SK-N-SH (cell line): ENCODE measurements at regions not wholly inside any gene's neighbourhood (a gene's known extent, or its start where the extent isn't known, plus 50 kb on each side); places are given as distances from the start of the nearest gene placed in this dataset.

Experiments
- CTCF ChIA-PET: fragments of 300-600, 350-600 bp; formaldehyde crosslinking; extraction: SDS; loops from one replicate; lab custom pipeline; 2021; lab: Yijun Ruan, JAX
- POLR2A ChIA-PET: fragments of 350-600 bp; sonication (Branson Sonifier 250); formaldehyde crosslinking; extraction: SDS; loops from one replicate; lab custom pipeline; 2020; ENCODE audit warnings: antibody characterized with exemption, inconsistent platforms; lab: Yijun Ruan, JAX
- DNase-seq: peaks from one replicate; pipeline ENCODE4 v3.0.0; 2012
- H2AFZ ChIP-seq: fragments of 200-600 bp; sonication (generic); 2 replicates; pipeline ENCODE4 v1.8.1; 2016; ENCODE audit warnings: antibody characterized with exemption, mild to moderate bottlenecking, low read depth
- H3F3A ChIP-seq: fragments of 200-600 bp; sonication (generic); replicated peaks from 2 replicates; pipeline ENCODE3; 2016; ENCODE audit warnings: antibody characterized with exemption, mild to moderate bottlenecking; ENCODE audit not compliant: insufficient read depth
- H3K27ac ChIP-seq, 2 experiments: fragments of 200-500 bp in 1 of 2; fragments of 200-600 bp in 1 of 2; sonication (Bioruptor generic) in 1 of 2; sonication (generic), shearing (Covaris generic) in 1 of 2; 2 replicates each; pipeline versions ENCODE4 v1.5.1 to v1.6.1; 2014 to 2016; ENCODE audit warnings: low read depth in 2 of 2, inconsistent platforms in 1 of 2, low read length in 1 of 2, mild to moderate bottlenecking in 1 of 2, mixed read lengths in 1 of 2
- H3K27me3 ChIP-seq: fragments of 200-600 bp; sonication (generic), shearing (Covaris generic); 2 replicates; pipeline ENCODE4 v1.6.1; 2016; ENCODE audit warnings: mixed run types; ENCODE audit not compliant: insufficient read depth
- H3K36me3 ChIP-seq, 2 experiments: fragments of 200-500 bp in 1 of 2; fragments of 200-600 bp in 1 of 2; sonication (Bioruptor generic) in 1 of 2; sonication (generic) in 1 of 2; replicated peaks in 1 of 2; 2 replicates each; pipeline versions ENCODE3 to v1.5.1; 2014 to 2016; ENCODE audit warnings: low read length in 1 of 2, mild to moderate bottlenecking in 1 of 2; ENCODE audit not compliant: insufficient read depth in 2 of 2, control insufficient read depth in 1 of 2
- H3K4me1 ChIP-seq, 2 experiments: fragments of 200-500 bp in 1 of 2; fragments of 200-600 bp in 1 of 2; sonication (Bioruptor generic) in 1 of 2; sonication (generic), shearing (Covaris generic) in 1 of 2; 2 replicates each; pipeline versions ENCODE4 v1.5.1 to v1.6.1; 2014 to 2016; ENCODE audit warnings: low read depth in 1 of 2, low read length in 1 of 2, mixed run types in 1 of 2; ENCODE audit not compliant: insufficient read depth in 2 of 2, control insufficient read depth in 1 of 2
- H3K4me2 ChIP-seq: fragments of 200-600 bp; sonication (generic), shearing (Covaris generic); 2 replicates; pipeline ENCODE4 v1.6.1; 2017; ENCODE audit warnings: mixed run types
- H3K4me3 ChIP-seq, 2 experiments: fragments of 200-500 bp in 1 of 2; fragments of 200-600 bp in 1 of 2; sonication (Bioruptor generic) in 1 of 2; sonication (generic), shearing (Covaris generic) in 1 of 2; 2 replicates each; pipeline versions ENCODE4 v1.5.1 to v1.8.1; 2014 to 2016; ENCODE audit warnings: low read depth in 2 of 2, inconsistent platforms in 1 of 2, low read length in 1 of 2, mild to moderate bottlenecking in 1 of 2, mixed read lengths in 1 of 2, moderate library complexity in 1 of 2
- H3K79me2 ChIP-seq: fragments of 200-600 bp; sonication (generic); 2 replicates; pipeline ENCODE4 v1.8.1; 2017; ENCODE audit warnings: mild to moderate bottlenecking; ENCODE audit not compliant: insufficient read depth
- H3K9ac ChIP-seq: fragments of 200-600 bp; sonication (generic); 2 replicates; pipeline ENCODE4 v1.6.1; 2017; ENCODE audit warnings: mixed run types
- H3K9me2 ChIP-seq: fragments of 200-600 bp; sonication (generic); 2 replicates; pipeline ENCODE4 v1.6.1; 2017; ENCODE audit warnings: mixed run types
- H3K9me3 ChIP-seq: fragments of 200-600 bp; sonication (generic); 2 replicates; pipeline ENCODE4 v1.6.1; 2017; ENCODE audit warnings: mixed run types, mild to moderate bottlenecking, moderate library complexity
- H4K20me1 ChIP-seq: fragments of 200-600 bp; sonication (generic); 2 replicates; pipeline ENCODE4 v1.6.1; 2017; ENCODE audit warnings: mild to moderate bottlenecking, mixed run types; ENCODE audit not compliant: insufficient read depth
- CHD2 ChIP-seq: fragments of 150-350 bp; IDR thresholded peaks from 2 replicates; pipeline ENCODE4 v1.6.1; 2018; ENCODE audit warnings: low read length; ENCODE audit not compliant: partially characterized antibody
- EZH2phosphoT487 ChIP-seq: fragments of 200-600 bp; sonication (generic); IDR thresholded peaks from 2 replicates; pipeline ENCODE4 v1.6.1; 2017; ENCODE audit warnings: low read depth, mixed run types, mild to moderate bottlenecking, antibody characterized with exemption, moderate library complexity, borderline replicate concordance
- FOSL2 ChIP-seq: IDR thresholded peaks from 2 replicates; pipeline ENCODE4 v1.4.0; 2012; ENCODE audit warnings: low read depth, mild to moderate bottlenecking, moderate library complexity, borderline replicate concordance
- GABPA ChIP-seq: IDR thresholded peaks from 2 replicates; pipeline ENCODE4 v1.4.0; 2012; ENCODE audit warnings: low read depth, mild to moderate bottlenecking
- JUND ChIP-seq: IDR thresholded peaks from 2 replicates; pipeline ENCODE4 v1.4.0; 2012
- MXI1 ChIP-seq: IDR thresholded peaks from 2 replicates; pipeline ENCODE4 v1.6.1; 2012; ENCODE audit warnings: mild to moderate bottlenecking, low read depth, low read length, improper control_type of control experiment
- RAD21 ChIP-seq: IDR thresholded peaks from 2 replicates; pipeline ENCODE4 v1.6.1; 2012; ENCODE audit warnings: mild to moderate bottlenecking, low read length
- RCOR1 ChIP-seq: fragments of 150-350 bp; IDR thresholded peaks from 2 replicates; pipeline ENCODE4 v1.6.1; 2017; ENCODE audit warnings: antibody characterized with exemption, low read length
- TCF12 ChIP-seq: IDR thresholded peaks from 2 replicates; pipeline ENCODE4 v1.4.0; 2012
- WGBS: methylation state at CpG from one replicate; pipeline ENCODE4 v1.1.6; 2017; ENCODE audit warnings: low lambda C conversion rate; 5-methylcytosine and 5-hydroxymethylcytosine counted together
- TF ChIP-seq, protein P1 (sequence below): fragments of 150-350 bp; IDR thresholded peaks from 2 replicates; pipeline ENCODE4 v1.6.1; 2016; ENCODE audit warnings: mild to moderate bottlenecking, low read depth, low read length
- TF ChIP-seq, protein P2 (sequence below): IDR thresholded peaks from 2 replicates; pipeline ENCODE4 v1.6.1; 2012; ENCODE audit warnings: mild to moderate bottlenecking, low read depth, low read length, moderate library complexity
- TF ChIP-seq, protein P3 (sequence below): IDR thresholded peaks from 2 replicates; pipeline ENCODE4 v1.4.0; 2012; ENCODE audit warnings: low read depth, borderline replicate concordance
- TF ChIP-seq, protein P4 (sequence below): IDR thresholded peaks from 2 replicates; pipeline ENCODE4 v1.4.0; 2012; ENCODE audit warnings: low read depth

DNA sequence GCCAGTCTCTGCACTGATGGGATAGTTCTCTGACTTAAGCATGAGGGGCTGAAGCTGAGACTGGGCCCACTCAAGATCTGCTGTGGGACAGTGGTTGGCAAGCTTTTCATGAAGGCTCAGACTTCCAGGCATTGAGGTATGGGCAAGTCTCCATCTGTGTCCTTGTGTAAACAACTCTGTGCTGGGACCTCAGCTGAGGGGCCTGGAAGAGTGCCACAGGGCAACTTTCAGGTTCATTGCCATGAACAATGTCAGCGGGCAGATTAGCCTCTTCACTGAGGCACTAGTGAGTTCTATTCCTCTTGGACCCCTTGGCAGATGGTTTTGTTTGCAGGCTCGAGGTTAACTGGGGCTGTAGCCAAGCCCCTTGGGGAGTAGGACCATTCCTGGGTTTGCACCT is 127.1 kb downstream of the MRPS30 start:
- Histone ChIP-seq H3K9ac (no peak overlapping the region), H3K36me3 (no peaks in the 10 kb centered on the region), H3K9me3 (no peaks in the 10 kb centered on the region), H3K9me2 (no peaks in the 10 kb centered on the region), H2AFZ (no peak overlapping the region), H4K20me1 (no peaks in the 10 kb centered on the region), H3K79me2 (no peaks in the 10 kb centered on the region), H3K27me3 (no peaks in the 10 kb centered on the region; the same call in 1 of the 2 replicates), H3K4me1 (no peaks in the 10 kb centered on the region), H3F3A (no peaks in the 10 kb centered on the region), H3K27ac (no peak overlapping the region), H3K4me2 (no peak overlapping the region), H3K4me3 (no peak overlapping the region)
- CTCF ChIA-PET = no interaction called here
- 0% methylated on average over 1 of the region's 2 CpGs for WGBS
- no peak for DNase-seq
- POLR2A ChIA-PET = no interaction called here
- TF ChIP-seq, protein P1, sequence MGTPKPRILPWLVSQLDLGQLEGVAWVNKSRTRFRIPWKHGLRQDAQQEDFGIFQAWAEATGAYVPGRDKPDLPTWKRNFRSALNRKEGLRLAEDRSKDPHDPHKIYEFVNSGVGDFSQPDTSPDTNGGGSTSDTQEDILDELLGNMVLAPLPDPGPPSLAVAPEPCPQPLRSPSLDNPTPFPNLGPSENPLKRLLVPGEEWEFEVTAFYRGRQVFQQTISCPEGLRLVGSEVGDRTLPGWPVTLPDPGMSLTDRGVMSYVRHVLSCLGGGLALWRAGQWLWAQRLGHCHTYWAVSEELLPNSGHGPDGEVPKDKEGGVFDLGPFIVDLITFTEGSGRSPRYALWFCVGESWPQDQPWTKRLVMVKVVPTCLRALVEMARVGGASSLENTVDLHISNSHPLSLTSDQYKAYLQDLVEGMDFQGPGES = no peak
- TF ChIP-seq, protein P2, sequence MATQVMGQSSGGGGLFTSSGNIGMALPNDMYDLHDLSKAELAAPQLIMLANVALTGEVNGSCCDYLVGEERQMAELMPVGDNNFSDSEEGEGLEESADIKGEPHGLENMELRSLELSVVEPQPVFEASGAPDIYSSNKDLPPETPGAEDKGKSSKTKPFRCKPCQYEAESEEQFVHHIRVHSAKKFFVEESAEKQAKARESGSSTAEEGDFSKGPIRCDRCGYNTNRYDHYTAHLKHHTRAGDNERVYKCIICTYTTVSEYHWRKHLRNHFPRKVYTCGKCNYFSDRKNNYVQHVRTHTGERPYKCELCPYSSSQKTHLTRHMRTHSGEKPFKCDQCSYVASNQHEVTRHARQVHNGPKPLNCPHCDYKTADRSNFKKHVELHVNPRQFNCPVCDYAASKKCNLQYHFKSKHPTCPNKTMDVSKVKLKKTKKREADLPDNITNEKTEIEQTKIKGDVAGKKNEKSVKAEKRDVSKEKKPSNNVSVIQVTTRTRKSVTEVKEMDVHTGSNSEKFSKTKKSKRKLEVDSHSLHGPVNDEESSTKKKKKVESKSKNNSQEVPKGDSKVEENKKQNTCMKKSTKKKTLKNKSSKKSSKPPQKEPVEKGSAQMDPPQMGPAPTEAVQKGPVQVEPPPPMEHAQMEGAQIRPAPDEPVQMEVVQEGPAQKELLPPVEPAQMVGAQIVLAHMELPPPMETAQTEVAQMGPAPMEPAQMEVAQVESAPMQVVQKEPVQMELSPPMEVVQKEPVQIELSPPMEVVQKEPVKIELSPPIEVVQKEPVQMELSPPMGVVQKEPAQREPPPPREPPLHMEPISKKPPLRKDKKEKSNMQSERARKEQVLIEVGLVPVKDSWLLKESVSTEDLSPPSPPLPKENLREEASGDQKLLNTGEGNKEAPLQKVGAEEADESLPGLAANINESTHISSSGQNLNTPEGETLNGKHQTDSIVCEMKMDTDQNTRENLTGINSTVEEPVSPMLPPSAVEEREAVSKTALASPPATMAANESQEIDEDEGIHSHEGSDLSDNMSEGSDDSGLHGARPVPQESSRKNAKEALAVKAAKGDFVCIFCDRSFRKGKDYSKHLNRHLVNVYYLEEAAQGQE = no peak
- no peak for TF ChIP-seq TCF12
- TF ChIP-seq GABPA = no peak
- TF ChIP-seq, protein P3, sequence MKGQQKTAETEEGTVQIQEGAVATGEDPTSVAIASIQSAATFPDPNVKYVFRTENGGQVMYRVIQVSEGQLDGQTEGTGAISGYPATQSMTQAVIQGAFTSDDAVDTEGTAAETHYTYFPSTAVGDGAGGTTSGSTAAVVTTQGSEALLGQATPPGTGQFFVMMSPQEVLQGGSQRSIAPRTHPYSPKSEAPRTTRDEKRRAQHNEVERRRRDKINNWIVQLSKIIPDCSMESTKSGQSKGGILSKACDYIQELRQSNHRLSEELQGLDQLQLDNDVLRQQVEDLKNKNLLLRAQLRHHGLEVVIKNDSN = no peak
- no peak for TF ChIP-seq FOSL2
- no peak for TF ChIP-seq MXI1
- no peak for TF ChIP-seq JUND
- TF ChIP-seq, protein P4, sequence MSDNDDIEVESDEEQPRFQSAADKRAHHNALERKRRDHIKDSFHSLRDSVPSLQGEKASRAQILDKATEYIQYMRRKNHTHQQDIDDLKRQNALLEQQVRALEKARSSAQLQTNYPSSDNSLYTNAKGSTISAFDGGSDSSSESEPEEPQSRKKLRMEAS = no peak
- TF ChIP-seq EZH2phosphoT487 = no peak
- TF ChIP-seq RCOR1 = no peak
- no peak for TF ChIP-seq CHD2
- TF ChIP-seq RAD21 = no peak
